H9 (cell line): ENCODE measurements at regions not wholly inside any gene's neighbourhood (a gene's known extent, or its start where the extent isn't known, plus 50 kb on each side); places are given as distances from the start of the nearest gene placed in this dataset.

Source experiments
- DNase-seq: peaks from one replicate; pipeline ENCODE4 v3.0.0-alpha.2; 2017
- H2AFZ ChIP-seq: one replicate; pipeline ENCODE4 v1.6.1; 2013; ENCODE audit warnings: mild to moderate bottlenecking, low read length, control low read depth, moderate library complexity
- H2AK5ac ChIP-seq: 2 replicates; pipeline ENCODE4 v1.6.1; 2013; ENCODE audit warnings: low read length, control low read depth, mixed read lengths; ENCODE audit not compliant: insufficient read length
- H2BK120ac ChIP-seq: one replicate; pipeline ENCODE4 v1.6.1; 2013; ENCODE audit warnings: low read depth, mild to moderate bottlenecking, low read length, control low read depth, inconsistent platforms; ENCODE audit not compliant: poor library complexity, severe bottlenecking
- H2BK12ac ChIP-seq: 2 replicates; pipeline ENCODE4 v1.6.1; 2013; ENCODE audit warnings: low read length, control low read depth, mixed read lengths, low read depth; ENCODE audit not compliant: insufficient read length
- H2BK15ac ChIP-seq: 2 replicates; pipeline ENCODE4 v1.6.1; 2013; ENCODE audit warnings: low read depth, low read length, control low read depth
- H2BK20ac ChIP-seq: one replicate; pipeline ENCODE4 v1.6.1; 2013; ENCODE audit warnings: low read depth, mild to moderate bottlenecking, low read length, control low read depth, inconsistent platforms; ENCODE audit not compliant: poor library complexity, severe bottlenecking
- H2BK5ac ChIP-seq: 2 replicates; pipeline ENCODE4 v1.6.1; 2013; ENCODE audit warnings: low read length, control low read depth, mixed read lengths; ENCODE audit not compliant: insufficient read length
- H3K14ac ChIP-seq: 2 replicates; pipeline ENCODE4 v1.6.1; 2013; ENCODE audit warnings: low read length, control low read depth; ENCODE audit not compliant: insufficient read depth
- H3K18ac ChIP-seq: 2 replicates; pipeline ENCODE4 v1.6.1; 2013; ENCODE audit warnings: low read depth, mild to moderate bottlenecking, mixed read lengths, low read length, control low read depth; ENCODE audit not compliant: insufficient read length
- H3K23ac ChIP-seq: 2 replicates; pipeline ENCODE4 v1.6.1; 2013; ENCODE audit warnings: low read length, control low read depth, mixed read lengths, low read depth; ENCODE audit not compliant: insufficient read length
- H3K23me2 ChIP-seq: 2 replicates; pipeline ENCODE4 v1.6.1; 2013; ENCODE audit warnings: low read depth, mild to moderate bottlenecking, mixed read lengths, low read length, control low read depth; ENCODE audit not compliant: insufficient read length, poor library complexity, severe bottlenecking
- H3K27ac ChIP-seq: 2 replicates; pipeline ENCODE4 v1.5.1; 2013; ENCODE audit warnings: low read length, control low read depth, mixed read lengths, low read depth; ENCODE audit not compliant: insufficient read length
- H3K27me3 ChIP-seq: 2 replicates; pipeline ENCODE4 v1.6.1; 2013; ENCODE audit warnings: low read length, control low read depth, inconsistent platforms; ENCODE audit not compliant: insufficient read depth
- H3K4ac ChIP-seq: 2 replicates; pipeline ENCODE4 v1.6.1; 2013; ENCODE audit warnings: low read depth, mild to moderate bottlenecking, control low read depth, inconsistent platforms, low read length, moderate library complexity
- H3K4me1 ChIP-seq: 2 replicates; pipeline ENCODE4 v1.6.1; 2013; ENCODE audit warnings: low read length, control low read depth, inconsistent platforms; ENCODE audit not compliant: insufficient read depth
- H3K4me2 ChIP-seq: 2 replicates; pipeline ENCODE4 v1.6.1; 2013; ENCODE audit warnings: low read length, control low read depth, mixed read lengths; ENCODE audit not compliant: insufficient read length, insufficient read depth
- H3K56ac ChIP-seq: 2 replicates; pipeline ENCODE4 v1.6.1; 2013; ENCODE audit warnings: low read depth, mild to moderate bottlenecking, mixed read lengths, low read length, control low read depth; ENCODE audit not compliant: insufficient read length
- H3K79me1 ChIP-seq: 2 replicates; pipeline ENCODE4 v1.6.1; 2013; ENCODE audit warnings: low read depth, mild to moderate bottlenecking, moderate library complexity, low read length, control low read depth, inconsistent platforms; ENCODE audit not compliant: insufficient read depth, poor library complexity, severe bottlenecking
- H3K79me2 ChIP-seq: 2 replicates; pipeline ENCODE4 v1.6.1; 2013; ENCODE audit warnings: low read length, control low read depth, inconsistent platforms; ENCODE audit not compliant: insufficient read depth
- H3K9ac ChIP-seq: 2 replicates; pipeline ENCODE4 v1.6.1; 2013; ENCODE audit warnings: low read length, control low read depth, mixed read lengths; ENCODE audit not compliant: insufficient read length; ENCODE audit errors: extremely low read depth
- H3K9me3 ChIP-seq: one replicate; pipeline ENCODE4 v1.6.1; 2013; ENCODE audit warnings: low read depth, low read length, inconsistent platforms; ENCODE audit not compliant: control insufficient read depth
- H3T11ph ChIP-seq: one replicate; pipeline ENCODE4 v1.6.1; 2013; ENCODE audit warnings: mild to moderate bottlenecking, low read length, control low read depth, inconsistent platforms
- H4K20me1 ChIP-seq: one replicate; pipeline ENCODE4 v1.6.1; 2013; ENCODE audit not compliant: control insufficient read depth, insufficient read length, insufficient read depth
- H4K5ac ChIP-seq: 2 replicates; pipeline ENCODE4 v1.6.1; 2013; ENCODE audit warnings: low read depth, mild to moderate bottlenecking, mixed read lengths, low read length, control low read depth; ENCODE audit not compliant: insufficient read length
- H4K8ac ChIP-seq: replicated peaks from 2 replicates; pipeline ENCODE4 v1.6.1; 2013; ENCODE audit warnings: low read length, control low read depth, mixed read lengths, low read depth; ENCODE audit not compliant: insufficient read length
- H4K91ac ChIP-seq: 2 replicates; pipeline ENCODE4 v1.6.1; 2013; ENCODE audit warnings: low read depth, mild to moderate bottlenecking, moderate library complexity, mixed read lengths, low read length, control low read depth; ENCODE audit not compliant: insufficient read length
- H3K27ac Mint-ChIP-seq, 3 experiments: 2 replicates in 2 of 3; 3 replicates in 1 of 3; pipeline ENCODE4 v1.8.0; 2020 to 2021; ENCODE audit warnings: mixed read lengths in 3 of 3, mild to moderate bottlenecking in 1 of 3, moderate library complexity in 1 of 3
- H3K27me3 Mint-ChIP-seq: 2 replicates; pipeline ENCODE4 v1.8.0; 2021; ENCODE audit warnings: low read depth, mild to moderate bottlenecking, moderate library complexity, mixed read lengths
- H3K36me3 Mint-ChIP-seq, 3 experiments: 2 replicates in 2 of 3; 3 replicates in 1 of 3; pipeline ENCODE4 v1.8.0; 2020 to 2021; ENCODE audit warnings: low read depth in 3 of 3, mixed read lengths in 3 of 3; ENCODE audit not compliant: insufficient read depth in 1 of 3
- H3K4me1 Mint-ChIP-seq, 2 experiments: 2 replicates each; pipeline ENCODE4 v1.8.0; 2020; ENCODE audit warnings: mixed read lengths in 2 of 2
- H3K4me3 Mint-ChIP-seq, 2 experiments: 2 replicates in 1 of 2; 3 replicates in 1 of 2; pipeline ENCODE4 v1.8.0; 2020 to 2021; ENCODE audit warnings: mild to moderate bottlenecking in 2 of 2, mixed read lengths in 2 of 2, moderate library complexity in 1 of 2
- H3K9me3 Mint-ChIP-seq, 2 experiments: 2 replicates in 1 of 2; 3 replicates in 1 of 2; pipeline ENCODE4 v1.8.0; 2020; ENCODE audit warnings: mild to moderate bottlenecking in 2 of 2, mixed read lengths in 2 of 2, moderate library complexity in 1 of 2
- CTCF ChIP-seq: fragments of 200-600 bp; sonication (generic); conservative IDR thresholded peaks from 3 replicates; pipeline ENCODE4 v1.8.0; 2021; ENCODE audit warnings: antibody characterized with exemption, mild to moderate bottlenecking
- WGBS: extraction: QIAGEN DNeasy Blood & Tissue Kit; methylation state at CpG from one replicate; pipeline ENCODE4 v1.1.7; 2013; ENCODE audit warnings: missing lambda C conversion rate, low lambda C conversion rate, mixed read lengths; ENCODE audit not compliant: insufficient read length; ENCODE audit errors: extremely low coverage; 5-methylcytosine and 5-hydroxymethylcytosine counted together

GRCh38 chr2:129070663-129071062, 752.0 kb upstream of the HS6ST1 start:
- H3K9me3 ChIP-seq, result no peaks in the 10 kb centered on the region
- H4K20me1 ChIP-seq, result no peaks in the 10 kb centered on the region
- no peaks in the 10 kb centered on the region for H3K79me1 ChIP-seq
- no peak overlapping the region for H4K5ac ChIP-seq
- no peaks in the 10 kb centered on the region for H3K27me3 ChIP-seq
- H3T11ph ChIP-seq, result no peak overlapping the region
- no peaks in the 10 kb centered on the region for H3K79me2 ChIP-seq
- H4K8ac ChIP-seq, result no peak overlapping the region
- no CpG with 5 or more reads among the region's 3 CpGs for WGBS
- no peak overlapping the region for H3K23ac ChIP-seq
- no peaks in the 10 kb centered on the region for H3K23me2 ChIP-seq
- no peak overlapping the region for H2BK5ac ChIP-seq
- no peak for DNase-seq
- H3K9me3 Mint-ChIP-seq, result no peaks in the 10 kb centered on the region
- no peak overlapping the region for H3K4ac ChIP-seq
- H2BK15ac ChIP-seq, result no peak overlapping the region
- no peak overlapping the region for H3K18ac ChIP-seq
- H3K4me3 Mint-ChIP-seq, result no peak overlapping the region
- no peak overlapping the region for H2AK5ac ChIP-seq
- no peak overlapping the region for H2BK120ac ChIP-seq
- no peak overlapping the region for H3K4me2 ChIP-seq
- H3K27ac ChIP-seq, result no peak overlapping the region
- H3K4me1 Mint-ChIP-seq, result peaks cover 0 to 2% of the 10 kb centered on the region in 2 experiments; a peak in 2 of 4 replicates
- no peak overlapping the region for H3K9ac ChIP-seq
- no peaks in the 10 kb centered on the region for H3K27me3 Mint-ChIP-seq
- H3K36me3 Mint-ChIP-seq, result no peaks in the 10 kb centered on the region
- H3K14ac ChIP-seq, result no peak overlapping the region
- no peak overlapping the region for H2BK12ac ChIP-seq
- no peak for TF ChIP-seq CTCF
- H3K4me1 ChIP-seq, result no peaks in the 10 kb centered on the region
- no peak overlapping the region for H2AFZ ChIP-seq
- H2BK20ac ChIP-seq, result no peak overlapping the region
- no peak overlapping the region for H4K91ac ChIP-seq
- no peak overlapping the region for H3K27ac Mint-ChIP-seq
- no peak overlapping the region for H3K56ac ChIP-seq
